GM12878 (cell line): ENCODE measurements at regions not wholly inside any gene's neighbourhood (a gene's known extent, or its start where the extent isn't known, plus 50 kb on each side); places are given as distances from the start of the nearest gene placed in this dataset.

Experiments
- ASH2L ChIP-seq: fragments of 300-600, 200-600 bp; sonication (generic); IDR thresholded peaks from 2 replicates; pipeline ENCODE4 v1.6.1; 2017; ENCODE audit warnings: low read depth, mild to moderate bottlenecking, borderline replicate concordance
- BCL11A ChIP-seq: IDR thresholded peaks from 2 replicates; pipeline ENCODE4 v1.6.1; 2011; ENCODE audit warnings: low read depth, low read length
- CBX3 ChIP-seq: fragments of 200-600 bp; sonication (generic); IDR thresholded peaks from 2 replicates; pipeline ENCODE4 v1.6.1; 2016; ENCODE audit warnings: low read depth, borderline replicate concordance
- EZH2 ChIP-seq: IDR thresholded peaks from 2 replicates; pipeline ENCODE4 v1.6.1; 2012; ENCODE audit warnings: low read depth, mild to moderate bottlenecking, control low read depth, inconsistent platforms, low read length, borderline replicate concordance; ENCODE audit not compliant: control insufficient read depth
- IKZF1 ChIP-seq: fragments of 450-650 bp; conservative IDR thresholded peaks from 2 replicates; pipeline ENCODE4 v1.6.1; 2017; ENCODE audit warnings: antibody characterized with exemption, mild to moderate bottlenecking
- KAT2A ChIP-seq: conservative IDR thresholded peaks from 2 replicates; pipeline ENCODE4 v1.6.1; 2011; ENCODE audit warnings: low read depth, low read length; ENCODE audit not compliant: control insufficient read depth
- KLF5 ChIP-seq: fragments of 450-650 bp; IDR thresholded peaks from 2 replicates; pipeline ENCODE4 v1.6.1; 2014; ENCODE audit warnings: mild to moderate bottlenecking; ENCODE audit not compliant: partially characterized antibody
- MYC ChIP-seq: IDR thresholded peaks from 2 replicates; pipeline ENCODE4 v1.6.1; 2011; ENCODE audit warnings: mild to moderate bottlenecking, low read length, moderate library complexity, inconsistent platforms; ENCODE audit not compliant: insufficient read depth, insufficient replicate concordance, insufficient read length, severe bottlenecking
- NBN ChIP-seq: fragments of 450-650 bp; IDR thresholded peaks from 2 replicates; pipeline ENCODE4 v1.6.1; 2016
- NFXL1 ChIP-seq: fragments of 450-650 bp; IDR thresholded peaks from 2 replicates; pipeline ENCODE4 v1.6.1; 2017; ENCODE audit warnings: antibody characterized with exemption, mild to moderate bottlenecking, borderline replicate concordance
- NR2C1 ChIP-seq: fragments of 450-650 bp; IDR thresholded peaks from 2 replicates; pipeline ENCODE4 v1.6.1; 2017; ENCODE audit warnings: antibody characterized with exemption, mild to moderate bottlenecking, moderate library complexity
- NR2F1 ChIP-seq: fragments of 450-650 bp; conservative IDR thresholded peaks from 2 replicates; pipeline ENCODE4 v1.6.1; 2017; ENCODE audit warnings: mild to moderate bottlenecking
- RB1 ChIP-seq: fragments of 450-650 bp; formaldehyde crosslinking; IDR thresholded peaks from 2 replicates; pipeline ENCODE4 v1.6.1; 2017; ENCODE audit warnings: mild to moderate bottlenecking, borderline replicate concordance
- SMC3 ChIP-seq: IDR thresholded peaks from 2 replicates; pipeline ENCODE4 v1.6.1; 2011; ENCODE audit warnings: low read length, improper control_type of control experiment, borderline replicate concordance
- SP1 ChIP-seq: IDR thresholded peaks from one replicate; pipeline ENCODE4 v1.6.1; 2011; ENCODE audit warnings: low read depth, low read length
- SREBF1 ChIP-seq: IDR thresholded peaks from 2 replicates; pipeline ENCODE4 v1.6.1; 2012; ENCODE audit warnings: mild to moderate bottlenecking, low read length
- STAT1 ChIP-seq: fragments of 450-650 bp; conservative IDR thresholded peaks from 2 replicates; pipeline ENCODE4 v1.6.1; 2014; ENCODE audit warnings: antibody characterized with exemption, mild to moderate bottlenecking
- STAT3 ChIP-seq: IDR thresholded peaks from 2 replicates; pipeline ENCODE4 v1.6.1; 2011; ENCODE audit warnings: low read depth, low read length, improper control_type of control experiment
- SUPT20H ChIP-seq: IDR thresholded peaks from 2 replicates; pipeline ENCODE4 v1.6.1; 2011; ENCODE audit warnings: low read depth, mild to moderate bottlenecking, low read length, moderate library complexity, borderline replicate concordance; ENCODE audit not compliant: control insufficient read depth
- SUZ12 ChIP-seq: fragments of 200-600 bp; sonication (generic); IDR thresholded peaks from one replicate; pipeline ENCODE4 v1.6.1; 2018; ENCODE audit warnings: antibody characterized with exemption, mild to moderate bottlenecking; ENCODE audit not compliant: unreplicated experiment
- TAF1 ChIP-seq: IDR thresholded peaks from 2 replicates; pipeline ENCODE4 v1.6.1; 2011; ENCODE audit warnings: mild to moderate bottlenecking, low read depth, low read length, borderline replicate concordance
- YBX1 ChIP-seq: fragments of 450-650 bp; IDR thresholded peaks from 2 replicates; pipeline ENCODE4 v1.6.1; 2016; ENCODE audit warnings: antibody characterized with exemption
- ZNF207 ChIP-seq: fragments of 450-650 bp; IDR thresholded peaks from 2 replicates; pipeline ENCODE4 v1.6.1; 2014; ENCODE audit warnings: antibody characterized with exemption, mild to moderate bottlenecking, borderline replicate concordance
- ZNF622 ChIP-seq: fragments of 450-650 bp; IDR thresholded peaks from 2 replicates; pipeline ENCODE4 v1.6.1; 2017; ENCODE audit warnings: mild to moderate bottlenecking, inconsistent platforms
- TF ChIP-seq, protein P1 (sequence below): fragments of 450-650 bp; formaldehyde crosslinking; IDR thresholded peaks from 2 replicates; pipeline ENCODE4 v1.4.0; 2020; ENCODE audit warnings: mild to moderate bottlenecking, moderate library complexity
- TF ChIP-seq, protein P2 (sequence below), 3 experiments: IDR thresholded peaks in 2 of 3; conservative IDR thresholded peaks in 1 of 3; 2 replicates each; pipeline ENCODE4 v1.5.1; 2011; ENCODE audit warnings: low read depth in 3 of 3, low read length in 3 of 3, mild to moderate bottlenecking in 3 of 3, control low read depth in 2 of 3, moderate library complexity in 2 of 3, inconsistent platforms in 1 of 3, mixed read lengths in 1 of 3; ENCODE audit not compliant: control insufficient read depth in 2 of 3, insufficient read depth in 1 of 3; ENCODE audit errors: extremely low read depth in 1 of 3
- TF ChIP-seq, protein P3 (sequence below): fragments of 450-650 bp; IDR thresholded peaks from 2 replicates; pipeline ENCODE4 v1.6.1; 2016; ENCODE audit warnings: mild to moderate bottlenecking

DNA sequence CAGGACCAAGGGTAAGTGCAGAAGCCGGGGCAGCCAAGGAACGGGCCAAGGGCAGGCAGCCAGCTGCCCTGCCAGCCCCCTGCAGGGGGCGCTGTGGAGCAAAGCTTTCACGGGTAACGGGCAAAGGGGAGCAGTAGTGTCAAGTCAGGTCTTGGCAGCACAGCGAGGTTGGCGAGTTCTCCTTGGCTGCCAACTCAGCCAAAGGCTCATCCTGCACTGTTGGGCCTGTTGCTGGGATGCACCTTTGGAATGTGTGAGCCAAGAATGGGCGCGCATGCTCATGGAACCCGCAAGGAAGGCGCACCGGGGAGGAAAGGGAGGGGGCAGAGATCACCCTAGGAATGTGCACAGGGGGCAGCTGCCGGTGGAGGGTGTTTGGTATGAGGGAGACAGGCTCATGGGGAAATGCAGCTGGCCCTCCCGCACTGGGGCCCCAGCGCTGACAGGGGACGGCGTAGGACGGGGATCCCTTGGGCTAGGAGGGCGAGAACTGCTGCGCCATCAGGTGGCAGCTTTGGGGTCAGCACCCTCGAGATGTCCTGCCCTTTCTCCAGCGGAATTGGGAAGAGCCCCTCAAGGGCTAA is 138.0 kb downstream of the ASCL4 start (continued):
- TF ChIP-seq, protein P1, sequence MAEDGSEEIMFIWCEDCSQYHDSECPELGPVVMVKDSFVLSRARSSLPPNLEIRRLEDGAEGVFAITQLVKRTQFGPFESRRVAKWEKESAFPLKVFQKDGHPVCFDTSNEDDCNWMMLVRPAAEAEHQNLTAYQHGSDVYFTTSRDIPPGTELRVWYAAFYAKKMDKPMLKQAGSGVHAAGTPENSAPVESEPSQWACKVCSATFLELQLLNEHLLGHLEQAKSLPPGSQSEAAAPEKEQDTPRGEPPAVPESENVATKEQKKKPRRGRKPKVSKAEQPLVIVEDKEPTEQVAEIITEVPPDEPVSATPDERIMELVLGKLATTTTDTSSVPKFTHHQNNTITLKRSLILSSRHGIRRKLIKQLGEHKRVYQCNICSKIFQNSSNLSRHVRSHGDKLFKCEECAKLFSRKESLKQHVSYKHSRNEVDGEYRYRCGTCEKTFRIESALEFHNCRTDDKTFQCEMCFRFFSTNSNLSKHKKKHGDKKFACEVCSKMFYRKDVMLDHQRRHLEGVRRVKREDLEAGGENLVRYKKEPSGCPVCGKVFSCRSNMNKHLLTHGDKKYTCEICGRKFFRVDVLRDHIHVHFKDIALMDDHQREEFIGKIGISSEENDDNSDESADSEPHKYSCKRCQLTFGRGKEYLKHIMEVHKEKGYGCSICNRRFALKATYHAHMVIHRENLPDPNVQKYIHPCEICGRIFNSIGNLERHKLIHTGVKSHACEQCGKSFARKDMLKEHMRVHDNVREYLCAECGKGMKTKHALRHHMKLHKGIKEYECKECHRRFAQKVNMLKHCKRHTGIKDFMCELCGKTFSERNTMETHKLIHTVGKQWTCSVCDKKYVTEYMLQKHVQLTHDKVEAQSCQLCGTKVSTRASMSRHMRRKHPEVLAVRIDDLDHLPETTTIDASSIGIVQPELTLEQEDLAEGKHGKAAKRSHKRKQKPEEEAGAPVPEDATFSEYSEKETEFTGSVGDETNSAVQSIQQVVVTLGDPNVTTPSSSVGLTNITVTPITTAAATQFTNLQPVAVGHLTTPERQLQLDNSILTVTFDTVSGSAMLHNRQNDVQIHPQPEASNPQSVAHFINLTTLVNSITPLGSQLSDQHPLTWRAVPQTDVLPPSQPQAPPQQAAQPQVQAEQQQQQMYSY = no peak
- no peak for TF ChIP-seq ASH2L
- TF ChIP-seq EZH2 = no peak
- TF ChIP-seq, protein P2, sequence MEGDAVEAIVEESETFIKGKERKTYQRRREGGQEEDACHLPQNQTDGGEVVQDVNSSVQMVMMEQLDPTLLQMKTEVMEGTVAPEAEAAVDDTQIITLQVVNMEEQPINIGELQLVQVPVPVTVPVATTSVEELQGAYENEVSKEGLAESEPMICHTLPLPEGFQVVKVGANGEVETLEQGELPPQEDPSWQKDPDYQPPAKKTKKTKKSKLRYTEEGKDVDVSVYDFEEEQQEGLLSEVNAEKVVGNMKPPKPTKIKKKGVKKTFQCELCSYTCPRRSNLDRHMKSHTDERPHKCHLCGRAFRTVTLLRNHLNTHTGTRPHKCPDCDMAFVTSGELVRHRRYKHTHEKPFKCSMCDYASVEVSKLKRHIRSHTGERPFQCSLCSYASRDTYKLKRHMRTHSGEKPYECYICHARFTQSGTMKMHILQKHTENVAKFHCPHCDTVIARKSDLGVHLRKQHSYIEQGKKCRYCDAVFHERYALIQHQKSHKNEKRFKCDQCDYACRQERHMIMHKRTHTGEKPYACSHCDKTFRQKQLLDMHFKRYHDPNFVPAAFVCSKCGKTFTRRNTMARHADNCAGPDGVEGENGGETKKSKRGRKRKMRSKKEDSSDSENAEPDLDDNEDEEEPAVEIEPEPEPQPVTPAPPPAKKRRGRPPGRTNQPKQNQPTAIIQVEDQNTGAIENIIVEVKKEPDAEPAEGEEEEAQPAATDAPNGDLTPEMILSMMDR (IDR thresholded peaks at IDR 0.05 in 2 of 3, conservative IDR thresholded peaks at IDR 0.05 in 1 of 3; ENCODE audit: control insufficient read depth in 2 of 3, extremely low read depth in 1 of 3, insufficient read depth in 1 of 3, low read depth in 3 of 3, low read length in 3 of 3) = peak; percentile 87 to 98 (median 89)
- no peak for TF ChIP-seq ZNF622
- no peak for TF ChIP-seq SREBF1
- TF ChIP-seq YBX1 = no peak
- no peak for TF ChIP-seq KAT2A
- TF ChIP-seq, protein P3, sequence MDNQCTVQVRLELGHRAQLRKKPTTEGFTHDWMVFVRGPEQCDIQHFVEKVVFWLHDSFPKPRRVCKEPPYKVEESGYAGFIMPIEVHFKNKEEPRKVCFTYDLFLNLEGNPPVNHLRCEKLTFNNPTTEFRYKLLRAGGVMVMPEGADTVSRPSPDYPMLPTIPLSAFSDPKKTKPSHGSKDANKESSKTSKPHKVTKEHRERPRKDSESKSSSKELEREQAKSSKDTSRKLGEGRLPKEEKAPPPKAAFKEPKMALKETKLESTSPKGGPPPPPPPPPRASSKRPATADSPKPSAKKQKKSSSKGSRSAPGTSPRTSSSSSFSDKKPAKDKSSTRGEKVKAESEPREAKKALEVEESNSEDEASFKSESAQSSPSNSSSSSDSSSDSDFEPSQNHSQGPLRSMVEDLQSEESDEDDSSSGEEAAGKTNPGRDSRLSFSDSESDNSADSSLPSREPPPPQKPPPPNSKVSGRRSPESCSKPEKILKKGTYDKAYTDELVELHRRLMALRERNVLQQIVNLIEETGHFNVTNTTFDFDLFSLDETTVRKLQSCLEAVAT = no peak
- no peak for TF ChIP-seq ZNF207
- peak; percentile 38; the same call in 1 of the 2 replicates for TF ChIP-seq SMC3
- TF ChIP-seq IKZF1 = peak; percentile 46
- TF ChIP-seq RB1 = no peak
- TF ChIP-seq STAT1 = no peak
- no peak for TF ChIP-seq NR2C1
- TF ChIP-seq BCL11A = no peak
- no peak for TF ChIP-seq NFXL1
- no peak for TF ChIP-seq MYC
- no peak for TF ChIP-seq STAT3
- no peak for TF ChIP-seq SP1
- TF ChIP-seq SUPT20H = no peak
- TF ChIP-seq SUZ12 = no peak
- TF ChIP-seq CBX3 = no peak
- TF ChIP-seq NR2F1 = 0 out of 2 replicates have a peak, but pooled peaks have one; percentile 28
- TF ChIP-seq NBN = peak; percentile 44; the same call in 1 of the 2 replicates
- TF ChIP-seq KLF5 = no peak
- no peak for TF ChIP-seq TAF1
